ENCODE measurements at regions not wholly inside any gene's neighbourhood (a gene's known extent, or its start where the extent isn't known, plus 50 kb on each side); places are given as distances from the start of the nearest gene placed in this dataset.

- WGBS, result 84% methylated on average over 5 of the region's 5 CpGs
- TF ChIP-seq CTCF (IDR thresholded peaks at IDR 0.05) (no peak), POLR2A (IDR thresholded peaks at IDR 0.05; ENCODE audit: low read depth) (no peak), POLR2AphosphoS5 (IDR thresholded peaks at IDR 0.05) (no peak), EP300 (IDR thresholded peaks at IDR 0.05) (no peak)
- no peaks in the 10 kb centered on the region for H3K36me3 ChIP-seq
- DNase-seq (ENCODE audit: extremely low spot score), result no peak
- no peaks in the 10 kb centered on the region for H3K27me3 ChIP-seq
- intact Hi-C loops (cut with DNase I), result no loop called here
- no peak overlapping the region for H3K4me3 ChIP-seq
- no peak overlapping the region for H3K27ac ChIP-seq (replicated peaks in 1 of 4)
- no peaks in the 10 kb centered on the region for H3K9me3 ChIP-seq
- H3K4me1 ChIP-seq, result peaks cover 0 to 5% (median 0%) of the 10 kb centered on the region in 4 donors
Measured at GRCh38 chr7:136173874-136174273, 196.7 kb upstream of the MTPN start.

- H3K27ac ChIP-seq (replicated peaks in 1 of 4), result no peak overlapping the region
- no peaks in the 10 kb centered on the region for H3K9me3 ChIP-seq
- H3K36me3 ChIP-seq, result no peaks in the 10 kb centered on the region
- H3K27me3 ChIP-seq, result no peaks in the 10 kb centered on the region
- TF ChIP-seq POLR2A (IDR thresholded peaks at IDR 0.05; ENCODE audit: low read depth) (no peak), POLR2AphosphoS5 (IDR thresholded peaks at IDR 0.05) (no peak)
- H3K4me1 ChIP-seq, result peaks cover 0 to 16% (median 2%) of the 10 kb centered on the region in 4 donors
- H3K4me3 ChIP-seq, result no peak overlapping the region
- no peak for DNase-seq (ENCODE audit: extremely low spot score)
- intact Hi-C loops (cut with DNase I), result no loop called here
Measured at GRCh38 chr7:136171233-136171632, 194.1 kb upstream of the MTPN start.

GRCh38 chr7:136168821-136169220 is 191.7 kb upstream of the MTPN start:
- Histone ChIP-seq H3K27ac (replicated peaks in 1 of 4) (no peak overlapping the region), H3K4me1 (peaks cover 0 to 16% (median 2%) of the 10 kb centered on the region in 4 donors), H3K4me3 (no peak overlapping the region), H3K36me3 (no peaks in the 10 kb centered on the region), H3K9me3 (no peaks in the 10 kb centered on the region), H3K27me3 (no peaks in the 10 kb centered on the region)
- WGBS, result 53% methylated on average over 2 of the region's 2 CpGs
- intact Hi-C loops (cut with DNase I), result no loop called here
- TF ChIP-seq POLR2A (IDR thresholded peaks at IDR 0.05; ENCODE audit: low read depth), result no peak
- no peak for TF ChIP-seq CTCF (IDR thresholded peaks at IDR 0.05)
- no peak for TF ChIP-seq POLR2AphosphoS5 (IDR thresholded peaks at IDR 0.05)
- TF ChIP-seq EP300 (IDR thresholded peaks at IDR 0.05), result no peak
- no peak for DNase-seq (ENCODE audit: extremely low spot score)

- 19% methylated on average over 4 of the region's 4 CpGs for WGBS
- Histone ChIP-seq H3K9me3 (no peaks in the 10 kb centered on the region), H3K27me3 (no peaks in the 10 kb centered on the region), H3K4me1 (peaks cover 0 to 16% (median 2%) of the 10 kb centered on the region in 4 donors), H3K27ac (replicated peaks in 1 of 4) (no peak overlapping the region), H3K4me3 (no peak overlapping the region), H3K36me3 (no peaks in the 10 kb centered on the region)
- no peak for DNase-seq (ENCODE audit: extremely low spot score)
- TF ChIP-seq POLR2A (IDR thresholded peaks at IDR 0.05; ENCODE audit: low read depth) (no peak), EP300 (IDR thresholded peaks at IDR 0.05) (no peak), CTCF (IDR thresholded peaks at IDR 0.05) (no peak), POLR2AphosphoS5 (IDR thresholded peaks at IDR 0.05) (no peak)
- intact Hi-C loops (cut with DNase I), result no loop called here
Measured at GRCh38 chr7:136167991-136168390, 190.8 kb upstream of the MTPN start.

- DNase-seq (ENCODE audit: extremely low spot score), result no peak
- TF ChIP-seq EP300 (IDR thresholded peaks at IDR 0.05) (no peak), CTCF (IDR thresholded peaks at IDR 0.05) (no peak), POLR2A (IDR thresholded peaks at IDR 0.05; ENCODE audit: low read depth) (no peak), POLR2AphosphoS5 (IDR thresholded peaks at IDR 0.05) (no peak)
- H3K27me3 ChIP-seq, result no peaks in the 10 kb centered on the region
Measured at GRCh38 chr7:136166521-136166920, 189.4 kb upstream of the MTPN start.

More at GRCh38 chr7:136166521-136166920, 189.4 kb upstream of the MTPN start:
- 67% methylated on average over 1 of the region's 1 CpG for WGBS
- intact Hi-C loops (cut with DNase I), result no loop called here
- peaks cover 0 to 16% (median 2%) of the 10 kb centered on the region in 4 donors for H3K4me1 ChIP-seq
- H3K27ac ChIP-seq (replicated peaks in 1 of 4), result no peak overlapping the region
- no peaks in the 10 kb centered on the region for H3K36me3 ChIP-seq
- no peak overlapping the region for H3K4me3 ChIP-seq
- H3K9me3 ChIP-seq, result no peaks in the 10 kb centered on the region
